OCI-LY7 (cell line): ENCODE measurements at regions not wholly inside any gene's neighbourhood (a gene's known extent, or its start where the extent isn't known, plus 50 kb on each side); places are given as distances from the start of the nearest gene placed in this dataset.

ENCODE experiments used
- BruUV-seq: library from RNA; stranded (reverse); fragments of 400-500 nt; replicated peaks from 2 replicates; lab custom pipeline; 2021; lab: Mats Ljungman, UMichigan
- CTCF ChIA-PET: fragments of 300-600 bp; sonication (Branson Sonifier 250); formaldehyde crosslinking; loops from one replicate; lab custom pipeline; 2022; ENCODE audit warnings: antibody characterized with exemption; ENCODE audit not compliant: unreplicated experiment; lab: Charles Lee
- POLR2A ChIA-PET: fragments of 300-600 bp; sonication (Branson Sonifier 250); formaldehyde crosslinking; loops from one replicate; lab custom pipeline; 2022; ENCODE audit warnings: antibody characterized with exemption; lab: Charles Lee
- DNase-seq: peaks from one replicate; pipeline ENCODE4 v3.0.0-alpha.2; 2015; ENCODE audit warnings: low spot score
- H2AFZ ChIP-seq: fragments of 200-600 bp; sonication (generic), shearing (Covaris generic); 2 replicates; pipeline ENCODE4 v1.6.1; 2014; ENCODE audit warnings: mild to moderate bottlenecking, antibody characterized with exemption, low read length, moderate library complexity
- H3K27ac ChIP-seq: fragments of 200-600 bp; sonication (generic); 2 replicates; pipeline ENCODE4 v1.5.1; 2014; ENCODE audit warnings: mixed run types, low read depth, mild to moderate bottlenecking, moderate library complexity, low read length, inconsistent platforms; ENCODE audit not compliant: poor library complexity, severe bottlenecking
- H3K36me3 ChIP-seq: fragments of 200-600 bp; sonication (generic); 2 replicates; pipeline ENCODE4 v1.6.1; 2014; ENCODE audit warnings: mild to moderate bottlenecking, antibody characterized with exemption, low read length, moderate library complexity, mixed read lengths; ENCODE audit not compliant: insufficient read depth
- H3K4me1 ChIP-seq: fragments of 200-600 bp; sonication (generic); 2 replicates; pipeline ENCODE4 v1.5.1; 2014; ENCODE audit warnings: mild to moderate bottlenecking, low read length; ENCODE audit not compliant: insufficient read depth, poor library complexity, severe bottlenecking
- H3K4me2 ChIP-seq: fragments of 200-600 bp; sonication (generic); 2 replicates; pipeline ENCODE4 v1.6.1; 2014; ENCODE audit warnings: mild to moderate bottlenecking, low read length
- H3K4me3 ChIP-seq: fragments of 200-600 bp; sonication (generic); 2 replicates; pipeline ENCODE4 v1.5.1; 2014; ENCODE audit warnings: mild to moderate bottlenecking, low read depth, low read length; ENCODE audit not compliant: poor library complexity, severe bottlenecking
- H3K79me2 ChIP-seq: fragments of 200-600 bp; sonication (generic); 2 replicates; pipeline ENCODE4 v1.6.1; 2016; ENCODE audit warnings: low read depth, mild to moderate bottlenecking, low read length, moderate library complexity, mixed read lengths; ENCODE audit not compliant: insufficient read depth
- H3K9me2 ChIP-seq: fragments of 200-600 bp; sonication (generic); 2 replicates; pipeline ENCODE4 v1.6.1; 2016; ENCODE audit warnings: mild to moderate bottlenecking, low read length, mixed read lengths; ENCODE audit not compliant: insufficient read depth
- H3K9me3 ChIP-seq: fragments of 200-600 bp; sonication (generic); 2 replicates; pipeline ENCODE4 v1.6.1; 2014; ENCODE audit warnings: mild to moderate bottlenecking, mixed run types, low read length, mixed read lengths
- H4K20me1 ChIP-seq: fragments of 200-600 bp; sonication (generic); 2 replicates; pipeline ENCODE4 v1.6.1; 2014; ENCODE audit warnings: mild to moderate bottlenecking, antibody characterized with exemption, low read length, moderate library complexity, mixed read lengths; ENCODE audit not compliant: insufficient read depth
- CTCF ChIP-seq: fragments of 200-600 bp; sonication (generic); conservative IDR thresholded peaks from 2 replicates; pipeline ENCODE4 v1.5.1; 2014; ENCODE audit warnings: mild to moderate bottlenecking, antibody characterized with exemption, low read length, moderate library complexity, mixed read lengths
- EZH2phosphoT487 ChIP-seq: fragments of 200-600 bp; sonication (generic); IDR thresholded peaks from 2 replicates; pipeline ENCODE4 v1.6.1; 2018; ENCODE audit warnings: low read depth, borderline replicate concordance, mild to moderate bottlenecking, mixed run types, antibody characterized with exemption, low read length, moderate library complexity, mixed read lengths
- intact Hi-C: fragments of 100-400 bp; cut with micrococcal nuclease; formaldehyde crosslinking; loops from one replicate; pipeline ENCODE4 v1.10.0; 2022; ENCODE audit not compliant: unreplicated experiment

GRCh38 chr2:220509096-220509757 lies 881.8 kb downstream of the SLC4A3 start:
- H3K9me3 ChIP-seq = no peaks in the 10 kb centered on the region
- no peak overlapping the region for H3K27ac ChIP-seq
- no peak overlapping the region for H2AFZ ChIP-seq
- no peaks in the 10 kb centered on the region for H3K36me3 ChIP-seq
- H3K4me3 ChIP-seq = no peak overlapping the region
- POLR2A ChIA-PET = interaction anchor here (0.6 to 1.2 kb wide), 3 partner anchors 8 to 936 kb away, joined by 3 read pairs; no protein-coding TSS in a partner anchor
- no peaks in the 10 kb centered on the region for H3K4me1 ChIP-seq
- no TSS peak for BruUV-seq
- no peaks in the 10 kb centered on the region for H3K79me2 ChIP-seq
- no peak for DNase-seq
- no peak for TF ChIP-seq EZH2phosphoT487
- no peak for TF ChIP-seq CTCF
- no peaks in the 10 kb centered on the region for H4K20me1 ChIP-seq
- no peaks in the 10 kb centered on the region for H3K9me2 ChIP-seq
- no peak overlapping the region for H3K4me2 ChIP-seq
- CTCF ChIA-PET = no interaction called here
- intact Hi-C loops = no loop called here

- ChIA-PET CTCF (no interaction called here), POLR2A (interaction anchor here (0.6 to 1.2 kb wide), 2 partner anchors 9 to 936 kb away, joined by 3 read pairs; no protein-coding TSS in a partner anchor)
- H3K79me2 ChIP-seq = no peaks in the 10 kb centered on the region
- H3K4me2 ChIP-seq = no peak overlapping the region
- H2AFZ ChIP-seq = no peak overlapping the region
- H3K27ac ChIP-seq = no peak overlapping the region
- no peaks in the 10 kb centered on the region for H4K20me1 ChIP-seq
- H3K4me3 ChIP-seq = no peak overlapping the region
- no peak for DNase-seq
- intact Hi-C loops = no loop called here
- H3K9me2 ChIP-seq = no peaks in the 10 kb centered on the region
- H3K36me3 ChIP-seq = no peaks in the 10 kb centered on the region
- no peaks in the 10 kb centered on the region for H3K4me1 ChIP-seq
- no TSS peak for BruUV-seq
- no peaks in the 10 kb centered on the region for H3K9me3 ChIP-seq
- TF ChIP-seq CTCF (no peak), EZH2phosphoT487 (no peak)
These were observed 882.5 kb downstream of the SLC4A3 start for GRCh38 chr2:220509966-220510365.

GRCh38 chr2:220510668-220511067 lies 883.2 kb downstream of the SLC4A3 start:
- Histone ChIP-seq H3K9me2 (no peaks in the 10 kb centered on the region), H3K4me1 (no peaks in the 10 kb centered on the region), H3K27ac (no peak overlapping the region), H3K4me2 (no peak overlapping the region), H2AFZ (no peak overlapping the region), H3K9me3 (no peaks in the 10 kb centered on the region), H3K36me3 (no peaks in the 10 kb centered on the region), H4K20me1 (no peaks in the 10 kb centered on the region), H3K4me3 (no peak overlapping the region), H3K79me2 (no peaks in the 10 kb centered on the region)
- CTCF ChIA-PET = no interaction called here
- POLR2A ChIA-PET = interaction anchor here (1.2 kb wide), 1 partner anchor 10 kb away, joined by 3 read pairs; no protein-coding TSS in a partner anchor
- no peak for TF ChIP-seq CTCF
- no peak for TF ChIP-seq EZH2phosphoT487
- BruUV-seq = no TSS peak
- no peak for DNase-seq
- intact Hi-C loops = no loop called here
